GM18858 (cell line): ENCODE measurements at regions not wholly inside any gene's neighbourhood (a gene's known extent, or its start where the extent isn't known, plus 50 kb on each side); places are given as distances from the start of the nearest gene placed in this dataset.
"Not testable (repeated sequence)": the region's sequence is repeated elsewhere in the genome, so short reads cannot be mapped to it uniquely, and the experiment has no call there.

Experiments
- ATAC-seq: cut with Tn5 transposase; IDR thresholded peaks from one replicate; pipeline ENCODE4 v1.9.1; 2021; ENCODE audit not compliant: unreplicated experiment

GRCh38 chrX:31014474-31014873 lies 57.4 kb downstream of the FTHL17 start:
- not testable (repeated sequence) for ATAC-seq

- no peak for ATAC-seq
These were observed 59.3 kb downstream of the FTHL17 start for GRCh38 chrX:31012509-31013025.

- no peak for ATAC-seq
These were observed 64.5 kb downstream of the FTHL17 start for GRCh38 chrX:31007321-31007720.

GRCh38 chrX:31006027-31006426 lies 65.8 kb downstream of the FTHL17 start:
- no peak for ATAC-seq

- ATAC-seq: no peak
These were observed 74.4 kb downstream of the FTHL17 start for GRCh38 chrX:30997411-30997810.

- no peak for ATAC-seq
These were observed 76.1 kb downstream of the FTHL17 start for GRCh38 chrX:30995705-30996104.

- no peak for ATAC-seq
These were observed 76.7 kb downstream of the FTHL17 start for GRCh38 chrX:30995060-30995700.

- ATAC-seq: not testable (repeated sequence)
These were observed 77.8 kb downstream of the FTHL17 start for GRCh38 chrX:30994018-30994417.

GRCh38 chrX:30992381-30992904 lies 79.4 kb downstream of the FTHL17 start:
- ATAC-seq: no peak

- ATAC-seq: no peak
These were observed 81.5 kb downstream of the FTHL17 start for GRCh38 chrX:30990361-30990760.

- ATAC-seq: no peak
These were observed 89.4 kb downstream of the FTHL17 start for GRCh38 chrX:30982467-30982866.

- no peak for ATAC-seq
These were observed 89.9 kb downstream of the FTHL17 start for GRCh38 chrX:30981968-30982367.

- no peak for ATAC-seq
These were observed 90.2 kb upstream of the TAB3 start for GRCh38 chrX:30979271-30979670.

- no peak for ATAC-seq
These were observed 86.4 kb upstream of the TAB3 start for GRCh38 chrX:30975467-30975866.

GRCh38 chrX:30973784-30974427 lies 84.9 kb upstream of the TAB3 start:
- ATAC-seq: no peak

- peak; percentile 96 for ATAC-seq
These were observed 82.9 kb upstream of the TAB3 start for GRCh38 chrX:30971774-30972603.

GRCh38 chrX:30967516-30967915 lies 78.5 kb upstream of the TAB3 start:
- no peak for ATAC-seq

GRCh38 chrX:30965767-30966166 lies 76.7 kb upstream of the TAB3 start:
- ATAC-seq: no peak

- no peak for ATAC-seq
These were observed 72.5 kb upstream of the TAB3 start for GRCh38 chrX:30961387-30962174.

- ATAC-seq: no peak
These were observed 68.7 kb upstream of the TAB3 start for GRCh38 chrX:30957753-30958152.

- ATAC-seq: no peak
These were observed 66.6 kb upstream of the TAB3 start for GRCh38 chrX:30955687-30956086.
